ENCODE measurements at regions not wholly inside any gene's neighbourhood (a gene's known extent, or its start where the extent isn't known, plus 50 kb on each side); places are given as distances from the start of the nearest gene placed in this dataset.

GRCh38 chr2:180676520-180677025, 303.8 kb upstream of the UBE2E3 start:
- WGBS, 2 experiments (ENCODE audit: low coverage in 1 of 2, low lambda C conversion rate in 2 of 2, missing lambda C conversion rate in 2 of 2): 100% methylated on average over 1 of the region's 1 CpG
- TF ChIP-seq EZH2 (IDR thresholded peaks at IDR 0.05; ENCODE audit: insufficient read depth, poor library complexity, severe bottlenecking): no peak
- no peak for TF ChIP-seq EZH2phosphoT487 (IDR thresholded peaks at IDR 0.05; ENCODE audit: insufficient read depth, low read depth)
- no peaks in the 10 kb centered on the region for H3K27me3 ChIP-seq (replicated peaks; ENCODE audit: insufficient read depth)

GRCh38 chr2:180675170-180675569, 305.2 kb upstream of the UBE2E3 start:
- H2AFZ ChIP-seq: no peak overlapping the region
- no peaks in the 10 kb centered on the region for H3F3A ChIP-seq (ENCODE audit: insufficient read depth)
- no peaks in the 10 kb centered on the region for H3K9me3 ChIP-seq (ENCODE audit: low read depth)
- WGBS, 2 experiments (ENCODE audit: low coverage in 1 of 2, low lambda C conversion rate in 2 of 2, missing lambda C conversion rate in 2 of 2): 72 to 100% methylated on average over 1 of the region's 1 CpG
- H3K27ac ChIP-seq: no peak overlapping the region
- no peak for DNase-seq
- no peak overlapping the region for H3K4me2 ChIP-seq (ENCODE audit: unreplicated experiment)
- H3K27me3 ChIP-seq (replicated peaks; ENCODE audit: insufficient read depth): no peaks in the 10 kb centered on the region
- H3K9ac ChIP-seq: no peak overlapping the region
- H4K20me1 ChIP-seq (ENCODE audit: insufficient read depth): no peaks in the 10 kb centered on the region
- no peak for TF ChIP-seq EZH2 (IDR thresholded peaks at IDR 0.05; ENCODE audit: insufficient read depth, poor library complexity, severe bottlenecking)
- no peak for TF ChIP-seq EZH2phosphoT487 (IDR thresholded peaks at IDR 0.05; ENCODE audit: insufficient read depth, low read depth)
- in situ Hi-C loops (cut with MboI): no loop called here
- no peaks in the 10 kb centered on the region for H3K36me3 ChIP-seq (ENCODE audit: low read depth)
- no peaks in the 10 kb centered on the region for H3K9me2 ChIP-seq (ENCODE audit: insufficient read depth)
- no peaks in the 10 kb centered on the region for H3K79me2 ChIP-seq (ENCODE audit: insufficient read depth)
- no peak overlapping the region for H3K4me3 ChIP-seq
- H3K4me1 ChIP-seq (ENCODE audit: insufficient read depth): peaks cover 21% of the 10 kb centered on the region

More at GRCh38 chr2:180676520-180677025, 303.8 kb upstream of the UBE2E3 start:
- Histone ChIP-seq H3F3A (ENCODE audit: insufficient read depth) (no peaks in the 10 kb centered on the region), H2AFZ (peak overlapping the region; percentile 57; the same call in 1 of the 2 replicates), H3K4me2 (ENCODE audit: unreplicated experiment) (no peak overlapping the region), H3K9me3 (ENCODE audit: low read depth) (no peaks in the 10 kb centered on the region), H3K79me2 (ENCODE audit: insufficient read depth) (no peaks in the 10 kb centered on the region), H3K9me2 (ENCODE audit: insufficient read depth) (no peaks in the 10 kb centered on the region), H3K4me1 (ENCODE audit: insufficient read depth) (peaks cover 21% of the 10 kb centered on the region), H4K20me1 (ENCODE audit: insufficient read depth) (no peaks in the 10 kb centered on the region), H3K9ac (no peak overlapping the region), H3K36me3 (ENCODE audit: low read depth) (no peaks in the 10 kb centered on the region), H3K27ac (no peak overlapping the region), H3K4me3 (no peak overlapping the region)
- DNase-seq: peak; percentile 23
- in situ Hi-C loops (cut with MboI): no loop called here

GRCh38 chr2:180672377-180672776, 308.0 kb upstream of the UBE2E3 start:
- no peaks in the 10 kb centered on the region for H3K9me2 ChIP-seq (ENCODE audit: insufficient read depth)
- H3F3A ChIP-seq (ENCODE audit: insufficient read depth): no peaks in the 10 kb centered on the region
- no peaks in the 10 kb centered on the region for H3K27me3 ChIP-seq (replicated peaks; ENCODE audit: insufficient read depth)
- in situ Hi-C loops (cut with MboI): no loop called here
- TF ChIP-seq EZH2 (IDR thresholded peaks at IDR 0.05; ENCODE audit: insufficient read depth, poor library complexity, severe bottlenecking): no peak
- no peak for TF ChIP-seq EZH2phosphoT487 (IDR thresholded peaks at IDR 0.05; ENCODE audit: insufficient read depth, low read depth)
- H3K36me3 ChIP-seq (ENCODE audit: low read depth): no peaks in the 10 kb centered on the region
- no peaks in the 10 kb centered on the region for H3K9me3 ChIP-seq (ENCODE audit: low read depth)
- no peak for DNase-seq
- H3K27ac ChIP-seq: no peak overlapping the region
- H4K20me1 ChIP-seq (ENCODE audit: insufficient read depth): no peaks in the 10 kb centered on the region
- H2AFZ ChIP-seq: no peak overlapping the region
- H3K4me2 ChIP-seq (ENCODE audit: unreplicated experiment): no peak overlapping the region
- H3K9ac ChIP-seq: no peak overlapping the region
- H3K4me3 ChIP-seq: no peak overlapping the region
- 76 to 77% methylated on average over 1 of the region's 1 CpG for WGBS, 2 experiments (ENCODE audit: low coverage in 1 of 2, low lambda C conversion rate in 2 of 2, missing lambda C conversion rate in 2 of 2)
- H3K79me2 ChIP-seq (ENCODE audit: insufficient read depth): no peaks in the 10 kb centered on the region
- H3K4me1 ChIP-seq (ENCODE audit: insufficient read depth): peaks cover 10% of the 10 kb centered on the region

GRCh38 chr2:180670302-180671003, 310.0 kb upstream of the UBE2E3 start:
- TF ChIP-seq EZH2phosphoT487 (IDR thresholded peaks at IDR 0.05; ENCODE audit: insufficient read depth, low read depth): no peak
- no peak for TF ChIP-seq EZH2 (IDR thresholded peaks at IDR 0.05; ENCODE audit: insufficient read depth, poor library complexity, severe bottlenecking)

More at GRCh38 chr2:180670302-180671003, 310.0 kb upstream of the UBE2E3 start:
- in situ Hi-C loops (cut with MboI): no loop called here
- WGBS, 2 experiments (ENCODE audit: low coverage in 1 of 2, low lambda C conversion rate in 2 of 2, missing lambda C conversion rate in 2 of 2): 85 to 86% methylated on average over 4 of the region's 4 CpGs
- Histone ChIP-seq H3F3A (ENCODE audit: insufficient read depth) (no peaks in the 10 kb centered on the region), H3K9me3 (ENCODE audit: low read depth) (no peaks in the 10 kb centered on the region), H3K27ac (no peak overlapping the region), H3K27me3 (replicated peaks; ENCODE audit: insufficient read depth) (no peaks in the 10 kb centered on the region), H3K36me3 (ENCODE audit: low read depth) (no peaks in the 10 kb centered on the region), H3K4me3 (no peak overlapping the region), H3K4me2 (ENCODE audit: unreplicated experiment) (no peak overlapping the region), H3K9me2 (ENCODE audit: insufficient read depth) (no peaks in the 10 kb centered on the region), H3K4me1 (ENCODE audit: insufficient read depth) (no peaks in the 10 kb centered on the region), H4K20me1 (ENCODE audit: insufficient read depth) (no peaks in the 10 kb centered on the region), H3K9ac (no peak overlapping the region), H2AFZ (no peak overlapping the region), H3K79me2 (ENCODE audit: insufficient read depth) (no peaks in the 10 kb centered on the region)
- DNase-seq: no peak
